LNCaP clone FGC (cell line): ENCODE measurements at regions not wholly inside any gene's neighbourhood (a gene's known extent, or its start where the extent isn't known, plus 50 kb on each side); places are given as distances from the start of the nearest gene placed in this dataset.

ENCODE experiments used
- DNase-seq: peaks from one replicate; pipeline ENCODE4 v3.0.0-alpha.2; 2011; ENCODE audit warnings: low read depth
- H3K4me3 ChIP-seq: 2 replicates; pipeline ENCODE4 v1.5.1; 2011; ENCODE audit warnings: mild to moderate bottlenecking, low read depth, low read length, control low read depth
- TF ChIP-seq, protein P1 (sequence below): IDR thresholded peaks from 2 replicates; pipeline ENCODE4 v1.5.1; 2012; ENCODE audit warnings: mild to moderate bottlenecking; ENCODE audit not compliant: control insufficient read depth, insufficient read depth; ENCODE audit errors: extremely low read depth

DNA sequence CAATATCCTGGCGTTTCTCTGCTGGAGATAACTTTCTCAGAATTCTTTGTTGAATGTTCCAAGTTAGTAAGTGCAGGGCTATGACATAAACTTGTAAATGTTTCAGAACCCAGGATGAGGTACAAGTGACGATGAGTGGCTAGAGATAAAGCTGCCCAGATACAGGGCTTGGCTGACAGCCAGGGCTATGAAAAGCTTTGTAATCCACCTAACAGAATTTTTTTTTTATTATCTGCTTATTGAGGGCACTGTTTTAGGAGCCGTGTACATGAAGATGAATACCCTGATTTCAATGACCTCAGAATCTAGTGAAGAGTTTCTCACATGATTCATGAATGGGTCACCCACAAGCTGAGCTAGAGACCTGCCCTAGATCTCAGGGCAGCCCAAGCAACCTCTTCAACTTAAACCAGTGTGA, 431.4 kb downstream of the DIPK2A start:
- H3K4me3 ChIP-seq, result no peak overlapping the region
- DNase-seq, result no peak
- TF ChIP-seq, protein P1, sequence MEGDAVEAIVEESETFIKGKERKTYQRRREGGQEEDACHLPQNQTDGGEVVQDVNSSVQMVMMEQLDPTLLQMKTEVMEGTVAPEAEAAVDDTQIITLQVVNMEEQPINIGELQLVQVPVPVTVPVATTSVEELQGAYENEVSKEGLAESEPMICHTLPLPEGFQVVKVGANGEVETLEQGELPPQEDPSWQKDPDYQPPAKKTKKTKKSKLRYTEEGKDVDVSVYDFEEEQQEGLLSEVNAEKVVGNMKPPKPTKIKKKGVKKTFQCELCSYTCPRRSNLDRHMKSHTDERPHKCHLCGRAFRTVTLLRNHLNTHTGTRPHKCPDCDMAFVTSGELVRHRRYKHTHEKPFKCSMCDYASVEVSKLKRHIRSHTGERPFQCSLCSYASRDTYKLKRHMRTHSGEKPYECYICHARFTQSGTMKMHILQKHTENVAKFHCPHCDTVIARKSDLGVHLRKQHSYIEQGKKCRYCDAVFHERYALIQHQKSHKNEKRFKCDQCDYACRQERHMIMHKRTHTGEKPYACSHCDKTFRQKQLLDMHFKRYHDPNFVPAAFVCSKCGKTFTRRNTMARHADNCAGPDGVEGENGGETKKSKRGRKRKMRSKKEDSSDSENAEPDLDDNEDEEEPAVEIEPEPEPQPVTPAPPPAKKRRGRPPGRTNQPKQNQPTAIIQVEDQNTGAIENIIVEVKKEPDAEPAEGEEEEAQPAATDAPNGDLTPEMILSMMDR, result no peak

DNA sequence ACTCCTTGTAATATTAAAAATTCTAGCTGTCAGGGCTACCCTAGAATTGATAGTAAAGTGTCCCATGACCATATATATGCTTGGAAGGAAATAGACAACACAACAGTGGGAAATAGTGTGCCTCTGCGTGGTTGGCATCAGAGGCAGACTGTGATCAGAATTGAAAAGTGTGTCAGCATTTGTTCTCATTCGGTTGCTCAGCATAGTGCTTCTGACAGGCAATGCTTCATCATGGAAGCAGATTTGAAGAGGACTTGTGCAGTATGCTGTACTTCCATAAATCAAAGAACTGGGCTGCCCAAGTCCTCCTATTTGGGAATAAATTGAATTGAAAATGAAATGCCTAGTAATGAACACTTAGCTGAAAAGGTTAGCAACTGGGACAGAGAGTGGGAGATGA, 435.7 kb downstream of the DIPK2A start:
- TF ChIP-seq, protein P1, result no peak
- H3K4me3 ChIP-seq, result no peak overlapping the region
- DNase-seq, result no peak

DNA sequence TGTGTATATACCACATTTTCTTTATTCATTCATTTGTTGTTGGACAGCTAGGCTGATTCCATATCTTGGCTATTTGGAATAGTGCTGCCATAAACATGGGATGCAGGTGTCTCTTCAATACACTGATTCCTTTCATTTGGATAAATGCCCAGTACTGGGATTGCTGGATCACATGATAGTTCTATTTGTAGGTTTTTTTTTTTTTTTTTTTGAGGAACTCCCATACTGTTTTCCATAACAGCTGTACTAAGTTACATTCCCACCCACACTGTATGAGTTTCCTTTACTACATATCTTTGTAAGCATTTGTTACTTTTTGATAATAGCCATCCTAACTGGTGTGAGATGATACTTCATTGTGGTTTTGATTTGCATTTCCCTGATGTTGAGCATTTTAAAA, 437.7 kb downstream of the DIPK2A start:
- H3K4me3 ChIP-seq, result no peak overlapping the region
- DNase-seq, result no peak
- TF ChIP-seq, protein P1, result no peak

DNA sequence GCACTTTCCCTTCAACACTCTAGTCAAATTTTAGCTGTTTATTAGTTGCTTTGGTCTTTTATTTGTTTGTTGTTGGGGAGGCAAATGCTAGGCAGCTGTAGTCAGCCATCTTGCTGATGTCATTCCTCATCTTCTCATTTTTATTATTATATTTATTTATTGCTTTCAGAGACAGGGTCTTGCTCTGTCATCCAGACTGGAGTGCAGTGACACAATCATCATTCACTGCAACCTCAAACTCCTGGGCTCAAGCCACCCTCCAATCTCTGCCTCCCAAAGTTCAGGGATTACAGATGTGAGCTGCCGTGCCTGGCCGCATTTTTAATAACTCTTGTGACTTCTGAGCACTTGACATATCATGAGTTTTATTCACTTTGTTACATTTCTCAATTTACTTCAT, 441.4 kb downstream of the DIPK2A start:
- H3K4me3 ChIP-seq, result no peak overlapping the region
- no peak for DNase-seq
- TF ChIP-seq, protein P1, result no peak

DNA sequence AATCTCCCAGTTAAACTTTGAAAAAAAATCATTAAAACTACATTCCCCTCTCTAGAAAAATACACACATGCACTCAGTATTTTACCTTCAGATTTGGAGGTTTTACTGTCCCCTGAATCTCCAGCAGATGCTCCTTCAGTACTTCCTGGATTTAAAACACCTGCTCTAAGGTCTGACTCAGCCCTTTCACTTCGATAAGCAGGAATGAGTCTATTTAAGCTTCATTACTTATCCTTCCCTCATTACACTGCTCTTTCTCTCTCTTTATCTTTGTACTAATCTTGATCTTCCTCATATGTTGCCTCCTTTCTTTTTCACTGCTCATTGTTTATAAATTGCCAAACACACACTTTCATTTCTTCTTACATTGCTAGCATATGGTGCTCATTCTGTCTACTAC, 443.9 kb downstream of the DIPK2A start:
- H3K4me3 ChIP-seq, result no peak overlapping the region
- TF ChIP-seq, protein P1, result no peak
- DNase-seq, result no peak

DNA sequence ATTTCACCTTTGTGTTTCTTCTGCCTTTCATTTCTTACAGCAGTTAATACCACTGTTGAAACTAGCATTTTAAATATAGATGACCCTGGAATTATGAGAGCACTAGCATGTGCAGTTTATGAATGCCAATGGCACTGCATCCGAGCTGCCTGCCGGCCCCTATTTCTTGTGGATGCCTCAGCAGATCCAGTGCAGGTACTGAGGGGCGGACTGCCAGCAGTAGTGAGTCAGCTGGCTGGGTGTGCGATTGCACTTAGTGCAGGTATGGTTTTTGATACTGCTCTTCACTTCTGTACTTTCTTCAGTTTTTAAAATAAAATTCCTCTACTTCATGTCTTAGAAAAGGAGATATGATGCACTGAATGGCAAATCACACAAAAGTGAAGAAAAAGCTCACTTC, 453.0 kb downstream of the DIPK2A start:
- H3K4me3 ChIP-seq, result no peak overlapping the region

DNA sequence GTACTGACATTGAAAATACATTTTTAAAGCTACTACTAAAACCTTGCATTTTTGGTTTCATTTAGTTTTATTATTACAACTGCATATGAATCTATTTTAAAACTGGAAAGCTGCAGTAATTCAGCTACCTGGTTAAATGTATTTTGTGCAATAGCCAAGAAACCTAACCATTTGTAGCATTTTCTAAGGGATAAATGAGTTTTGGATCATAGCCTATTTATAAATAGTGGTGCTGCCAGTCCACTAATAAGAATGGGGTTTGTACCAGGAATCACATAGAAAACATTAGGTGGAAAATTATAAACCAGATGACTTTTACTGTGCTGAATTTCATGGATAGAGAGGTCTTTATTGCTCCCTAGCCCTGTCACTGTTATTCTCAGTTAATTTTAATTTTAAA, 454.7 kb downstream of the DIPK2A start:
- TF ChIP-seq, protein P1, result no peak
- no peak overlapping the region for H3K4me3 ChIP-seq

More for the DNA sequence above, 453.0 kb downstream of the DIPK2A start:
- TF ChIP-seq, protein P1, result no peak
- DNase-seq, result no peak

More for the DNA sequence above, 454.7 kb downstream of the DIPK2A start:
- DNase-seq, result no peak
